Activated CD4-positive, alpha-beta T cell treated with anti-CD3 and anti-CD28 coated beads for 36 hours (primary cell): ENCODE measurements at regions not wholly inside any gene's neighbourhood (a gene's known extent, or its start where the extent isn't known, plus 50 kb on each side); places are given as distances from the start of the nearest gene placed in this dataset.

Source experiments
- ATAC-seq: fragments of 200-7000 bp; cut with Tn5 transposase; one replicate; pipeline ENCODE4 v1.10.0; 2021; ENCODE audit warnings: mild to moderate bottlenecking, moderate library complexity
- CTCF ChIA-PET: fragments of 350-600 bp; sonication (Branson Sonifier 250); formaldehyde crosslinking; loops from one replicate; lab custom pipeline; 2021; ENCODE audit warnings: antibody characterized with exemption; lab: Charles Lee
- POLR2A ChIA-PET: fragments of 350-600 bp; sonication (Branson Sonifier 250); formaldehyde crosslinking; loops from one replicate; lab custom pipeline; 2021; ENCODE audit warnings: antibody characterized with exemption, inconsistent platforms; lab: Charles Lee
- DNase-seq: peaks from one replicate; pipeline ENCODE4 v3.0.0-alpha.2; 2020
- H3K27ac Mint-ChIP-seq: one replicate; pipeline ENCODE4 v1.8.0; 2021; ENCODE audit warnings: mixed read lengths
- H3K27me3 Mint-ChIP-seq: one replicate; pipeline ENCODE4 v1.8.0; 2021; ENCODE audit warnings: mixed read lengths
- H3K36me3 Mint-ChIP-seq: one replicate; pipeline ENCODE4 v1.8.0; 2021; ENCODE audit warnings: low read depth, mixed read lengths
- H3K4me1 Mint-ChIP-seq: one replicate; pipeline ENCODE4 v1.8.0; 2021; ENCODE audit warnings: mixed read lengths
- H3K4me3 Mint-ChIP-seq: one replicate; pipeline ENCODE4 v1.8.0; 2021; ENCODE audit warnings: mild to moderate bottlenecking, moderate library complexity, mixed read lengths
- H3K9me3 Mint-ChIP-seq: one replicate; pipeline ENCODE4 v1.8.0; 2021; ENCODE audit warnings: low read depth, mixed read lengths
- intact Hi-C, 2 experiments: fragments of 100-400 bp; cut with DNase I in 1 of 2; cut with micrococcal nuclease in 1 of 2; formaldehyde crosslinking; loops; one replicate each; pipeline versions ENCODE4 v1.14.2 to v1.15.1; 2022 to 2024; cut with DNase I, micrococcal nuclease

- no peak overlapping the region for H3K27ac Mint-ChIP-seq
- ATAC-seq, result no peak
- no peak overlapping the region for H3K4me3 Mint-ChIP-seq
- peaks cover 8% of the 10 kb centered on the region for H3K9me3 Mint-ChIP-seq
- peaks cover 6% of the 10 kb centered on the region for H3K27me3 Mint-ChIP-seq
- no peak for DNase-seq
- ChIA-PET POLR2A (no interaction called here), CTCF (no interaction called here)
- H3K36me3 Mint-ChIP-seq, result no peaks in the 10 kb centered on the region
- intact Hi-C loops, result no loop called here
- no peaks in the 10 kb centered on the region for H3K4me1 Mint-ChIP-seq
These were observed 440.4 kb upstream of the CADM1 start for GRCh38 chr11:115944596-115944995.

GRCh38 chr11:115942011-115942410 lies 437.8 kb upstream of the CADM1 start:
- ATAC-seq, result no peak
- CTCF ChIA-PET, result no interaction called here
- no peak for DNase-seq
- intact Hi-C loops, result no loop called here
- H3K36me3 Mint-ChIP-seq, result no peaks in the 10 kb centered on the region
- no peak overlapping the region for H3K4me3 Mint-ChIP-seq
- H3K27me3 Mint-ChIP-seq, result peaks cover 10% of the 10 kb centered on the region
- POLR2A ChIA-PET, result no interaction called here
- H3K4me1 Mint-ChIP-seq, result no peaks in the 10 kb centered on the region
- no peaks in the 10 kb centered on the region for H3K9me3 Mint-ChIP-seq
- no peak overlapping the region for H3K27ac Mint-ChIP-seq

GRCh38 chr11:115941481-115941993 lies 437.3 kb upstream of the CADM1 start:
- Mint-ChIP-seq H3K27me3 (peaks cover 10% of the 10 kb centered on the region), H3K4me1 (no peaks in the 10 kb centered on the region), H3K4me3 (no peak overlapping the region), H3K36me3 (no peaks in the 10 kb centered on the region), H3K27ac (no peak overlapping the region), H3K9me3 (no peaks in the 10 kb centered on the region)
- ATAC-seq, result no peak
- CTCF ChIA-PET, result interaction anchor here (0.6 kb wide), 1 partner anchor 221 kb away, joined by 3 read pairs; no protein-coding TSS in a partner anchor
- peak; percentile 26 for DNase-seq
- POLR2A ChIA-PET, result no interaction called here
- intact Hi-C loops, result no loop called here

- Mint-ChIP-seq H3K4me3 (no peak overlapping the region), H3K9me3 (no peaks in the 10 kb centered on the region), H3K4me1 (no peaks in the 10 kb centered on the region), H3K27me3 (peaks cover 12% of the 10 kb centered on the region), H3K27ac (no peak overlapping the region), H3K36me3 (no peaks in the 10 kb centered on the region)
- ChIA-PET POLR2A (no interaction called here), CTCF (interaction anchor here (0.6 kb wide), 1 partner anchor 221 kb away, joined by 3 read pairs; no protein-coding TSS in a partner anchor)
- intact Hi-C loops, result no loop called here
- ATAC-seq (no peak), DNase-seq (no peak)
These were observed 436.8 kb upstream of the CADM1 start for GRCh38 chr11:115941044-115941443.

- Mint-ChIP-seq H3K36me3 (no peaks in the 10 kb centered on the region), H3K27ac (no peak overlapping the region), H3K4me3 (no peak overlapping the region), H3K27me3 (peaks cover 14% of the 10 kb centered on the region), H3K4me1 (no peaks in the 10 kb centered on the region), H3K9me3 (no peaks in the 10 kb centered on the region)
- no peak for DNase-seq
- ChIA-PET CTCF (no interaction called here), POLR2A (no interaction called here)
- intact Hi-C loops, result no loop called here
- no peak for ATAC-seq
These were observed 435.7 kb upstream of the CADM1 start for GRCh38 chr11:115939731-115940421.

GRCh38 chr11:115939104-115939730 lies 435.0 kb upstream of the CADM1 start:
- Mint-ChIP-seq H3K4me1 (no peaks in the 10 kb centered on the region), H3K27me3 (peaks cover 18% of the 10 kb centered on the region), H3K27ac (no peak overlapping the region), H3K9me3 (no peaks in the 10 kb centered on the region), H3K36me3 (no peaks in the 10 kb centered on the region), H3K4me3 (no peak overlapping the region)
- DNase-seq (no peak), ATAC-seq (no peak)
- intact Hi-C loops, result no loop called here
- ChIA-PET CTCF (no interaction called here), POLR2A (no interaction called here)

- DNase-seq (no peak), ATAC-seq (no peak)
- H3K4me3 Mint-ChIP-seq, result no peak overlapping the region
- H3K27me3 Mint-ChIP-seq, result peaks cover 22% of the 10 kb centered on the region
- H3K9me3 Mint-ChIP-seq, result no peaks in the 10 kb centered on the region
- intact Hi-C loops, result no loop called here
- ChIA-PET CTCF (no interaction called here), POLR2A (no interaction called here)
- no peaks in the 10 kb centered on the region for H3K36me3 Mint-ChIP-seq
- H3K4me1 Mint-ChIP-seq, result no peaks in the 10 kb centered on the region
- H3K27ac Mint-ChIP-seq, result no peak overlapping the region
These were observed 429.3 kb upstream of the CADM1 start for GRCh38 chr11:115933564-115933963.

- DNase-seq (no peak), ATAC-seq (no peak)
- intact Hi-C loops, result no loop called here
- no peak overlapping the region for H3K27ac Mint-ChIP-seq
- H3K27me3 Mint-ChIP-seq, result peaks cover 24% of the 10 kb centered on the region
- POLR2A ChIA-PET, result no interaction called here
- no peaks in the 10 kb centered on the region for H3K4me1 Mint-ChIP-seq
- H3K9me3 Mint-ChIP-seq, result no peaks in the 10 kb centered on the region
- no peaks in the 10 kb centered on the region for H3K36me3 Mint-ChIP-seq
- CTCF ChIA-PET, result no interaction called here
- no peak overlapping the region for H3K4me3 Mint-ChIP-seq
These were observed 427.4 kb upstream of the CADM1 start for GRCh38 chr11:115931548-115932083.

- peaks cover 5% of the 10 kb centered on the region for H3K4me1 Mint-ChIP-seq
- DNase-seq (no peak), ATAC-seq (no peak)
- intact Hi-C loops, result no loop called here
- H3K27ac Mint-ChIP-seq, result no peak overlapping the region
- H3K4me3 Mint-ChIP-seq, result no peak overlapping the region
- H3K9me3 Mint-ChIP-seq, result peaks cover 3% of the 10 kb centered on the region
- H3K27me3 Mint-ChIP-seq, result peaks cover 25% of the 10 kb centered on the region
- H3K36me3 Mint-ChIP-seq, result no peaks in the 10 kb centered on the region
- ChIA-PET CTCF (no interaction called here), POLR2A (no interaction called here)
These were observed 426.8 kb upstream of the CADM1 start for GRCh38 chr11:115930886-115931547.

- ATAC-seq (no peak), DNase-seq (no peak)
- peaks cover 11% of the 10 kb centered on the region for H3K4me1 Mint-ChIP-seq
- H3K4me3 Mint-ChIP-seq, result no peak overlapping the region
- peaks cover 6% of the 10 kb centered on the region for H3K9me3 Mint-ChIP-seq
- no peak overlapping the region for H3K27ac Mint-ChIP-seq
- ChIA-PET CTCF (interaction anchor here (0.6 to 1.2 kb wide), 2 partner anchors 10 to 17 kb away, joined by 3 to 4 read pairs; no protein-coding TSS in a partner anchor), POLR2A (no interaction called here)
- intact Hi-C loops, result no loop called here
- H3K36me3 Mint-ChIP-seq, result no peaks in the 10 kb centered on the region
- peaks cover 25% of the 10 kb centered on the region for H3K27me3 Mint-ChIP-seq
These were observed 426.1 kb upstream of the CADM1 start for GRCh38 chr11:115930291-115930690.

- CTCF ChIA-PET, result interaction anchor here (0.6 to 1.2 kb wide), 2 partner anchors 10 to 17 kb away, joined by 3 to 4 read pairs; no protein-coding TSS in a partner anchor
- H3K4me1 Mint-ChIP-seq, result peaks cover 15% of the 10 kb centered on the region
- H3K4me3 Mint-ChIP-seq, result no peak overlapping the region
- DNase-seq (no peak), ATAC-seq (no peak)
- POLR2A ChIA-PET, result no interaction called here
- H3K27me3 Mint-ChIP-seq, result peaks cover 22% of the 10 kb centered on the region
- H3K27ac Mint-ChIP-seq, result no peak overlapping the region
- H3K9me3 Mint-ChIP-seq, result peaks cover 6% of the 10 kb centered on the region
- intact Hi-C loops, result no loop called here
- no peaks in the 10 kb centered on the region for H3K36me3 Mint-ChIP-seq
These were observed 425.5 kb upstream of the CADM1 start for GRCh38 chr11:115929618-115930129.
